H1 (cell line): ENCODE measurements at regions not wholly inside any gene's neighbourhood (a gene's known extent, or its start where the extent isn't known, plus 50 kb on each side); places are given as distances from the start of the nearest gene placed in this dataset.

Experiments
- CBX8 ChIP-seq: fragments of 300-800, 300-1000 bp; sonication (generic); IDR thresholded peaks from 2 replicates; pipeline ENCODE4 v1.7.1; 2016; ENCODE audit warnings: low read depth, low read length, borderline replicate concordance
- CTCF ChIP-seq, 3 experiments: IDR thresholded peaks; 1 replicate in 2 of 3; 2 replicates in 1 of 3; pipeline versions ENCODE4 v1.5.1 to v1.6.1; 2011; ENCODE audit warnings: low read length in 3 of 3, mild to moderate bottlenecking in 3 of 3, inconsistent platforms in 2 of 3, low read depth in 1 of 3, moderate library complexity in 1 of 3; ENCODE audit not compliant: insufficient read depth in 1 of 3; ENCODE audit errors: control extremely low read depth in 1 of 3
- EGR1 ChIP-seq: IDR thresholded peaks from 2 replicates; pipeline ENCODE4 v1.6.1; 2011; ENCODE audit warnings: low read depth, low read length, borderline replicate concordance
- EZH2 ChIP-seq: fragments of 200-600 bp; sonication (generic); IDR thresholded peaks from 2 replicates; pipeline ENCODE4 v1.7.1; 2012; ENCODE audit warnings: low read depth, mild to moderate bottlenecking, moderate library complexity, low read length, inconsistent platforms; ENCODE audit not compliant: severe bottlenecking
- JUN ChIP-seq: IDR thresholded peaks from 2 replicates; pipeline ENCODE4 v1.6.1; 2011; ENCODE audit warnings: low read depth, mild to moderate bottlenecking, improper control_type of control experiment, low read length
- POLR2A ChIP-seq, 2 experiments: IDR thresholded peaks; 1 replicate in 1 of 2; 2 replicates in 1 of 2; pipeline ENCODE4 v1.6.1; 2011; ENCODE audit warnings: low read depth in 2 of 2, low read length in 2 of 2, mild to moderate bottlenecking in 2 of 2; ENCODE audit errors: control extremely low read depth in 1 of 2
- POLR2AphosphoS5 ChIP-seq: IDR thresholded peaks from 2 replicates; pipeline ENCODE4 v1.6.1; 2011; ENCODE audit warnings: low read depth, low read length
- RAD21 ChIP-seq, 2 experiments: IDR thresholded peaks in 1 of 2; conservative IDR thresholded peaks in 1 of 2; 2 replicates each; pipeline ENCODE4 v1.6.1; 2011; ENCODE audit warnings: low read depth in 2 of 2, low read length in 2 of 2, improper control_type of control experiment in 1 of 2, inconsistent platforms in 1 of 2, mild to moderate bottlenecking in 1 of 2, moderate library complexity in 1 of 2
- RNF2 ChIP-seq: fragments of 200-900, 300-1000 bp; sonication (generic); IDR thresholded peaks from 2 replicates; pipeline ENCODE4 v1.7.1; 2016; ENCODE audit warnings: borderline replicate concordance, low read depth, mild to moderate bottlenecking, antibody characterized with exemption, low read length; ENCODE audit not compliant: poor library complexity, severe bottlenecking; ENCODE audit errors: missing control alignments
- RXRA ChIP-seq: IDR thresholded peaks from 2 replicates; pipeline ENCODE4 v1.6.1; 2011; ENCODE audit warnings: low read depth, mild to moderate bottlenecking, low read length, moderate library complexity; ENCODE audit not compliant: insufficient read depth
- TAF1 ChIP-seq: IDR thresholded peaks from 2 replicates; pipeline ENCODE4 v1.6.1; 2011; ENCODE audit warnings: mild to moderate bottlenecking, low read depth, low read length
- TEAD4 ChIP-seq: IDR thresholded peaks from 2 replicates; pipeline ENCODE4 v1.6.1; 2012; ENCODE audit warnings: low read depth, low read length, inconsistent platforms, mixed read lengths
- ZNF274 ChIP-seq: IDR thresholded peaks from 2 replicates; pipeline ENCODE4 v1.7.0; 2012; ENCODE audit warnings: low read length, borderline replicate concordance; ENCODE audit errors: extremely low read depth
- TF ChIP-seq, protein P1 (sequence below): IDR thresholded peaks from 2 replicates; pipeline ENCODE4 v1.6.1; 2011; ENCODE audit warnings: low read depth, mild to moderate bottlenecking, low read length; ENCODE audit not compliant: insufficient read depth

GRCh38 chr6:14766391-14766994 is 479.4 kb upstream of the JARID2 start:
- TF ChIP-seq CTCF (IDR thresholded peaks at IDR 0.05; ENCODE audit: control extremely low read depth in 1 of 3, insufficient read depth in 1 of 3, low read depth in 1 of 3, low read length in 3 of 3) (no peak), POLR2A (IDR thresholded peaks at IDR 0.05; ENCODE audit: control extremely low read depth in 1 of 2, low read depth in 2 of 2, low read length in 2 of 2) (no peak), JUN (no peak), CBX8 (no peak), ZNF274 (no peak), EGR1 (no peak), EZH2 (no peak), RXRA (no peak), RNF2 (no peak), TEAD4 (no peak), POLR2AphosphoS5 (no peak), RAD21 (IDR thresholded peaks at IDR 0.05 in 1 of 2, conservative IDR thresholded peaks at IDR 0.05 in 1 of 2; ENCODE audit: low read depth in 2 of 2, low read length in 2 of 2) (no peak), TAF1 (no peak)
- TF ChIP-seq, protein P1, sequence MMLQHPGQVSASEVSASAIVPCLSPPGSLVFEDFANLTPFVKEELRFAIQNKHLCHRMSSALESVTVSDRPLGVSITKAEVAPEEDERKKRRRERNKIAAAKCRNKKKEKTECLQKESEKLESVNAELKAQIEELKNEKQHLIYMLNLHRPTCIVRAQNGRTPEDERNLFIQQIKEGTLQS = no peak
